ENCODE measurements at regions not wholly inside any gene's neighbourhood (a gene's known extent, or its start where the extent isn't known, plus 50 kb on each side); places are given as distances from the start of the nearest gene placed in this dataset.

GRCh38 chr21:32172106-32172505 is 106.7 kb downstream of the MIS18A start:
- ATAC-seq: no peak
- no peak overlapping the region for H3K4me3 Mint-ChIP-seq
- no peaks in the 10 kb centered on the region for H3K9me3 ChIP-seq (ENCODE audit: control insufficient read depth, low read length, poor library complexity, severe bottlenecking)
- no peak overlapping the region for H3K27ac Mint-ChIP-seq
- no peak for DNase-seq
- no peaks in the 10 kb centered on the region for H3K4me1 Mint-ChIP-seq
- no peaks in the 10 kb centered on the region for H3K36me3 Mint-ChIP-seq (ENCODE audit: low read depth)
- peaks cover 31% of the 10 kb centered on the region for H3K27me3 Mint-ChIP-seq

GRCh38 chr21:32167513-32167912 is 111.3 kb downstream of the MIS18A start:
- Mint-ChIP-seq H3K36me3 (ENCODE audit: low read depth) (peaks cover under 1% of the 10 kb centered on the region), H3K4me3 (no peak overlapping the region), H3K27me3 (peaks cover 51% of the 10 kb centered on the region), H3K4me1 (no peaks in the 10 kb centered on the region), H3K27ac (no peak overlapping the region)
- DNase-seq (no peak), ATAC-seq (no peak)
- no peaks in the 10 kb centered on the region for H3K9me3 ChIP-seq (ENCODE audit: control insufficient read depth, low read length, poor library complexity, severe bottlenecking)

- no peak for DNase-seq
- ATAC-seq: no peak
- Mint-ChIP-seq H3K4me3 (no peak overlapping the region), H3K36me3 (ENCODE audit: low read depth) (peaks cover 5% of the 10 kb centered on the region), H3K4me1 (no peaks in the 10 kb centered on the region), H3K27ac (no peak overlapping the region), H3K27me3 (peaks cover 58% of the 10 kb centered on the region)
- no peaks in the 10 kb centered on the region for H3K9me3 ChIP-seq (ENCODE audit: control insufficient read depth, low read length, poor library complexity, severe bottlenecking)
Observed at GRCh38 chr21:32163386-32163785, 115.5 kb downstream of the MIS18A start.

GRCh38 chr21:32162727-32163320 is 116.0 kb downstream of the MIS18A start:
- Mint-ChIP-seq H3K27me3 (peaks cover 52% of the 10 kb centered on the region), H3K27ac (no peak overlapping the region), H3K4me3 (no peak overlapping the region), H3K4me1 (no peaks in the 10 kb centered on the region), H3K36me3 (ENCODE audit: low read depth) (peaks cover 5% of the 10 kb centered on the region)
- H3K9me3 ChIP-seq (ENCODE audit: control insufficient read depth, low read length, poor library complexity, severe bottlenecking): no peaks in the 10 kb centered on the region
- no peak for DNase-seq
- ATAC-seq: no peak

GRCh38 chr21:32155226-32155625 is 123.6 kb downstream of the MIS18A start:
- peaks cover 13% of the 10 kb centered on the region for H3K27me3 Mint-ChIP-seq
- no peak overlapping the region for H3K27ac Mint-ChIP-seq
- no peak for DNase-seq
- no peak overlapping the region for H3K4me3 Mint-ChIP-seq
- no peaks in the 10 kb centered on the region for H3K4me1 Mint-ChIP-seq
- no peaks in the 10 kb centered on the region for H3K9me3 ChIP-seq (ENCODE audit: control insufficient read depth, low read length, poor library complexity, severe bottlenecking)
- no peak for ATAC-seq
- H3K36me3 Mint-ChIP-seq (ENCODE audit: low read depth): no peaks in the 10 kb centered on the region

- no peaks in the 10 kb centered on the region for H3K36me3 Mint-ChIP-seq (ENCODE audit: low read depth)
- ATAC-seq (no peak), DNase-seq (no peak)
- H3K27ac Mint-ChIP-seq: no peak overlapping the region
- H3K4me1 Mint-ChIP-seq: no peaks in the 10 kb centered on the region
- H3K27me3 Mint-ChIP-seq: peaks cover 16% of the 10 kb centered on the region
- H3K4me3 Mint-ChIP-seq: no peak overlapping the region
- no peaks in the 10 kb centered on the region for H3K9me3 ChIP-seq (ENCODE audit: control insufficient read depth, low read length, poor library complexity, severe bottlenecking)
Observed at GRCh38 chr21:32147041-32147440, 131.8 kb downstream of the MIS18A start.

- ATAC-seq: no peak
- peaks cover 21% of the 10 kb centered on the region for H3K27me3 Mint-ChIP-seq
Observed at GRCh38 chr21:32144851-32145250, 134.0 kb downstream of the MIS18A start.

GRCh38 chr21:32143241-32143939 is 135.5 kb downstream of the MIS18A start:
- no peak for DNase-seq
- ATAC-seq: no peak
- H3K36me3 Mint-ChIP-seq (ENCODE audit: low read depth): no peaks in the 10 kb centered on the region
- no peak overlapping the region for H3K27ac Mint-ChIP-seq
- H3K9me3 ChIP-seq (ENCODE audit: control insufficient read depth, low read length, poor library complexity, severe bottlenecking): no peaks in the 10 kb centered on the region
- peaks cover 21% of the 10 kb centered on the region for H3K27me3 Mint-ChIP-seq
- no peak overlapping the region for H3K4me3 Mint-ChIP-seq
- H3K4me1 Mint-ChIP-seq: no peaks in the 10 kb centered on the region

More at GRCh38 chr21:32144851-32145250, 134.0 kb downstream of the MIS18A start:
- Mint-ChIP-seq H3K4me1 (no peaks in the 10 kb centered on the region), H3K4me3 (no peak overlapping the region), H3K27ac (no peak overlapping the region), H3K36me3 (ENCODE audit: low read depth) (no peaks in the 10 kb centered on the region)
- H3K9me3 ChIP-seq (ENCODE audit: control insufficient read depth, low read length, poor library complexity, severe bottlenecking): no peaks in the 10 kb centered on the region
- DNase-seq: no peak

GRCh38 chr21:32141318-32141633 is 137.6 kb downstream of the MIS18A start:
- peaks cover 21% of the 10 kb centered on the region for H3K27me3 Mint-ChIP-seq
- no peak overlapping the region for H3K27ac Mint-ChIP-seq
- no peaks in the 10 kb centered on the region for H3K36me3 Mint-ChIP-seq (ENCODE audit: low read depth)
- H3K4me3 Mint-ChIP-seq: no peak overlapping the region
- no peaks in the 10 kb centered on the region for H3K4me1 Mint-ChIP-seq
- ATAC-seq (no peak), DNase-seq (no peak)
- H3K9me3 ChIP-seq (ENCODE audit: control insufficient read depth, low read length, poor library complexity, severe bottlenecking): no peaks in the 10 kb centered on the region

- ATAC-seq (no peak), DNase-seq (no peak)
- no peaks in the 10 kb centered on the region for H3K4me1 Mint-ChIP-seq
- no peaks in the 10 kb centered on the region for H3K9me3 ChIP-seq (ENCODE audit: control insufficient read depth, low read length, poor library complexity, severe bottlenecking)
- H3K36me3 Mint-ChIP-seq (ENCODE audit: low read depth): no peaks in the 10 kb centered on the region
- H3K27me3 Mint-ChIP-seq: peaks cover 16% of the 10 kb centered on the region
- no peak overlapping the region for H3K27ac Mint-ChIP-seq
- no peak overlapping the region for H3K4me3 Mint-ChIP-seq
Observed at GRCh38 chr21:32140604-32141317, 138.1 kb downstream of the MIS18A start.

- peaks cover 17% of the 10 kb centered on the region for H3K27me3 Mint-ChIP-seq
- no peak overlapping the region for H3K4me3 Mint-ChIP-seq
- ATAC-seq (no peak), DNase-seq (no peak)
- H3K36me3 Mint-ChIP-seq (ENCODE audit: low read depth): no peaks in the 10 kb centered on the region
- no peaks in the 10 kb centered on the region for H3K9me3 ChIP-seq (ENCODE audit: control insufficient read depth, low read length, poor library complexity, severe bottlenecking)
- H3K4me1 Mint-ChIP-seq: no peaks in the 10 kb centered on the region
- no peak overlapping the region for H3K27ac Mint-ChIP-seq
Observed at GRCh38 chr21:32140151-32140550, 138.7 kb downstream of the MIS18A start.

- ATAC-seq: no peak
- no peak overlapping the region for H3K4me3 Mint-ChIP-seq
- H3K27ac Mint-ChIP-seq: no peak overlapping the region
- DNase-seq: no peak
- no peaks in the 10 kb centered on the region for H3K4me1 Mint-ChIP-seq
- H3K27me3 Mint-ChIP-seq: peaks cover 17% of the 10 kb centered on the region
- no peaks in the 10 kb centered on the region for H3K36me3 Mint-ChIP-seq (ENCODE audit: low read depth)
- H3K9me3 ChIP-seq (ENCODE audit: control insufficient read depth, low read length, poor library complexity, severe bottlenecking): no peaks in the 10 kb centered on the region
Observed at GRCh38 chr21:32138658-32139057, 140.2 kb downstream of the MIS18A start.

- Mint-ChIP-seq H3K27me3 (peaks cover 17% of the 10 kb centered on the region), H3K4me1 (no peaks in the 10 kb centered on the region), H3K4me3 (no peak overlapping the region), H3K36me3 (ENCODE audit: low read depth) (no peaks in the 10 kb centered on the region), H3K27ac (no peak overlapping the region)
- no peak for ATAC-seq
- H3K9me3 ChIP-seq (ENCODE audit: control insufficient read depth, low read length, poor library complexity, severe bottlenecking): no peaks in the 10 kb centered on the region
- DNase-seq: no peak
Observed at GRCh38 chr21:32137931-32138330, 140.9 kb downstream of the MIS18A start.

GRCh38 chr21:32137266-32137665 is 141.6 kb downstream of the MIS18A start:
- H3K36me3 Mint-ChIP-seq (ENCODE audit: low read depth): no peaks in the 10 kb centered on the region
- no peaks in the 10 kb centered on the region for H3K9me3 ChIP-seq (ENCODE audit: control insufficient read depth, low read length, poor library complexity, severe bottlenecking)
- no peak overlapping the region for H3K27ac Mint-ChIP-seq
- peaks cover 13% of the 10 kb centered on the region for H3K27me3 Mint-ChIP-seq
- ATAC-seq: no peak
- no peak for DNase-seq
- H3K4me3 Mint-ChIP-seq: no peak overlapping the region
- H3K4me1 Mint-ChIP-seq: no peaks in the 10 kb centered on the region
